GM12878 (cell line): ENCODE measurements at regions not wholly inside any gene's neighbourhood (a gene's known extent, or its start where the extent isn't known, plus 50 kb on each side); places are given as distances from the start of the nearest gene placed in this dataset.

ENCODE experiments used
- ATAC-seq: fragments of 200-7000 bp; cut with Tn5 transposase; 3 replicates; pipeline ENCODE4 v1.9.1; 2020; ENCODE audit warnings: mild to moderate bottlenecking, moderate library complexity
- BruUV-seq: library from RNA; stranded (reverse); fragments of 400-500 nt; replicated peaks from 2 replicates; lab custom pipeline; 2021; lab: Mats Ljungman, UMichigan
- CTCF ChIA-PET: fragments of 300-600 bp; sonication (Branson Sonifier 250); formaldehyde crosslinking; extraction: SDS; loops from one replicate; lab custom pipeline; 2021; ENCODE audit warnings: inconsistent platforms; lab: Yijun Ruan, JAX
- POLR2A ChIA-PET: fragments of 350-600 bp; formaldehyde crosslinking; extraction: SDS; loops from one replicate; lab custom pipeline; 2021; ENCODE audit warnings: inconsistent platforms; lab: Charles Lee
- RAD21 ChIA-PET: fragments of 300-600 bp; sonication (Branson Sonifier 250); formaldehyde crosslinking; loops from one replicate; lab custom pipeline; 2023; ENCODE audit warnings: antibody characterized with exemption; ENCODE audit not compliant: unreplicated experiment; lab: Charles Lee
- SMC1A ChIA-PET: fragments of 300-600 bp; sonication (Branson Sonifier 250); formaldehyde crosslinking; loops from one replicate; lab custom pipeline; 2023; ENCODE audit not compliant: unreplicated experiment, uncharacterized antibody; lab: Charles Lee
- DNase-seq: peaks from one replicate; pipeline ENCODE4 v3.0.0-alpha.2; 2011; ENCODE audit warnings: low read depth, low spot score
- FAIRE-seq: peaks from 3 replicates; lab custom pipeline; 2011; peaks lifted over from hg19 to GRCh38; lab: Jason Lieb, UNC
- H2AFZ ChIP-seq: 2 replicates; pipeline ENCODE4 v1.6.0; 2011; ENCODE audit warnings: low read depth, low read length, control low read depth; ENCODE audit not compliant: control insufficient read depth
- H3K27ac ChIP-seq: 2 replicates; pipeline ENCODE4 v1.5.1; 2011; ENCODE audit warnings: control low read depth; ENCODE audit not compliant: control insufficient read depth, insufficient read depth
- H3K27me3 ChIP-seq, 2 experiments: replicated peaks in 1 of 2; 2 replicates each; pipeline versions ENCODE4 v1.6.0 to v1.6.1; 2011; ENCODE audit warnings: low read length in 1 of 2; ENCODE audit not compliant: control insufficient read depth in 2 of 2, insufficient read depth in 2 of 2
- H3K36me3 ChIP-seq, 2 experiments: 2 replicates each; pipeline ENCODE4 v1.5.1; 2011; ENCODE audit warnings: low read length in 1 of 2; ENCODE audit not compliant: control insufficient read depth in 2 of 2, insufficient read depth in 2 of 2
- H3K4me1 ChIP-seq: 2 replicates; pipeline ENCODE4 v1.6.1; 2011; ENCODE audit warnings: mild to moderate bottlenecking, low read length, moderate library complexity, mixed read lengths; ENCODE audit not compliant: control insufficient read depth, insufficient read depth
- H3K4me2 ChIP-seq: 2 replicates; pipeline ENCODE4 v1.6.0; 2011; ENCODE audit warnings: control low read depth; ENCODE audit not compliant: control insufficient read depth, insufficient read depth
- H3K4me3 ChIP-seq: fragments of 200-600 bp; sonication (generic); 2 replicates; pipeline ENCODE4 v1.5.1; 2016
- H3K79me2 ChIP-seq: 2 replicates; pipeline ENCODE4 v1.6.0; 2011; ENCODE audit warnings: low read length; ENCODE audit not compliant: control insufficient read depth, insufficient read depth
- H3K9ac ChIP-seq: 2 replicates; pipeline ENCODE4 v1.8.0; 2011; ENCODE audit warnings: low read length, control low read depth, mixed read lengths; ENCODE audit not compliant: control insufficient read depth, insufficient read depth
- H3K9me3 ChIP-seq: replicated peaks from 3 replicates; pipeline ENCODE4 v1.5.1; 2011; ENCODE audit warnings: mild to moderate bottlenecking, low read length; ENCODE audit not compliant: control insufficient read depth, insufficient read depth
- H4K20me1 ChIP-seq: 2 replicates; pipeline ENCODE4 v1.6.0; 2011; ENCODE audit not compliant: control insufficient read depth, insufficient read depth
- CUX1 ChIP-seq: IDR thresholded peaks from 2 replicates; pipeline ENCODE4 v1.6.1; 2012; ENCODE audit warnings: improper control_type of control experiment, low read depth, low read length; ENCODE audit not compliant: insufficient replicate concordance
- POLR2AphosphoS5 ChIP-seq: IDR thresholded peaks from 2 replicates; pipeline ENCODE4 v1.6.1; 2011; ENCODE audit warnings: mild to moderate bottlenecking, low read length, inconsistent platforms
- SMAD1 ChIP-seq: fragments of 450-650 bp; IDR thresholded peaks from 2 replicates; pipeline ENCODE4 v1.6.1; 2018; ENCODE audit warnings: mild to moderate bottlenecking, low read depth; ENCODE audit not compliant: partially characterized antibody
- SP1 ChIP-seq: IDR thresholded peaks from one replicate; pipeline ENCODE4 v1.6.1; 2011; ENCODE audit warnings: low read depth, low read length
- WGBS: methylation state at CpG from one replicate; pipeline ENCODE4 v1.1.6; 2016; ENCODE audit warnings: low lambda C conversion rate; ENCODE audit not compliant: insufficient replicate concordance, insufficient coverage; ENCODE audit errors: missing lambda C conversion rate; 5-methylcytosine and 5-hydroxymethylcytosine counted together
- in situ Hi-C: fragments of 300-500 bp; cut with MboI; formaldehyde crosslinking; loops from 9 replicates; pipeline ENCODE4 v1.14.3; 2018; ENCODE audit warnings: mixed read lengths
- intact Hi-C: fragments of 100-400 bp; cut with micrococcal nuclease; formaldehyde crosslinking; loops from one replicate; pipeline ENCODE4 v1.14.2; 2022; ENCODE audit not compliant: unreplicated experiment
- TF ChIP-seq, protein P1 (sequence below): fragments of 450-650 bp; formaldehyde crosslinking; IDR thresholded peaks from 2 replicates; pipeline ENCODE4 v1.4.0; 2022; ENCODE audit warnings: mild to moderate bottlenecking, moderate library complexity
- TF ChIP-seq, protein P2 (sequence below): IDR thresholded peaks from 2 replicates; pipeline ENCODE4 v1.6.1; 2012; ENCODE audit warnings: low read depth, low read length, improper control_type of control experiment
- TF ChIP-seq, protein P3 (sequence below): fragments of 450-650 bp; conservative IDR thresholded peaks from 2 replicates; pipeline ENCODE4 v1.6.1; 2017; ENCODE audit warnings: mild to moderate bottlenecking, moderate library complexity

- TF ChIP-seq, protein P1, sequence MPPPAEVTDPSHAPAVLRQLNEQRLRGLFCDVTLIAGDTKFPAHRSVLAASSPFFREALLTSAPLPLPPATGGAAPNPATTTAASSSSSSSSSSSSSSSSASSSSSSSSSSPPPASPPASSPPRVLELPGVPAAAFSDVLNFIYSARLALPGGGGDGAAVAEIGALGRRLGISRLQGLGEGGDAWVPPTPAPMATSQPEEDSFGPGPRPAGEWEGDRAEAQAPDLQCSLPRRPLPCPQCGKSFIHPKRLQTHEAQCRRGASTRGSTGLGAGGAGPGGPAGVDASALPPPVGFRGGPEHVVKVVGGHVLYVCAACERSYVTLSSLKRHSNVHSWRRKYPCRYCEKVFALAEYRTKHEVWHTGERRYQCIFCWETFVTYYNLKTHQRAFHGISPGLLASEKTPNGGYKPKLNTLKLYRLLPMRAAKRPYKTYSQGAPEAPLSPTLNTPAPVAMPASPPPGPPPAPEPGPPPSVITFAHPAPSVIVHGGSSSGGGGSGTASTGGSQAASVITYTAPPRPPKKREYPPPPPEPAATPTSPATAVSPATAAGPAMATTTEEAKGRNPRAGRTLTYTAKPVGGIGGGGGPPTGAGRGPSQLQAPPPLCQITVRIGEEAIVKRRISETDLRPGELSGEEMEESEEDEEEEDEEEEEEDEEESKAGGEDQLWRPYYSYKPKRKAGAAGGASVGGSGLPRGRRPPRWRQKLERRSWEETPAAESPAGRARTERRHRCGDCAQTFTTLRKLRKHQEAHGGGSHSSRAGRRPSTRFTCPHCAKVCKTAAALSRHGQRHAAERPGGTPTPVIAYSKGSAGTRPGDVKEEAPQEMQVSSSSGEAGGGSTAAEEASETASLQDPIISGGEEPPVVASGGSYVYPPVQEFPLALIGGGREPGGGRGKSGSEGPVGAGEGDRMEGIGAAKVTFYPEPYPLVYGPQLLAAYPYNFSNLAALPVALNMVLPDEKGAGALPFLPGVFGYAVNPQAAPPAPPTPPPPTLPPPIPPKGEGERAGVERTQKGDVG: no peak
- TF ChIP-seq, protein P2, sequence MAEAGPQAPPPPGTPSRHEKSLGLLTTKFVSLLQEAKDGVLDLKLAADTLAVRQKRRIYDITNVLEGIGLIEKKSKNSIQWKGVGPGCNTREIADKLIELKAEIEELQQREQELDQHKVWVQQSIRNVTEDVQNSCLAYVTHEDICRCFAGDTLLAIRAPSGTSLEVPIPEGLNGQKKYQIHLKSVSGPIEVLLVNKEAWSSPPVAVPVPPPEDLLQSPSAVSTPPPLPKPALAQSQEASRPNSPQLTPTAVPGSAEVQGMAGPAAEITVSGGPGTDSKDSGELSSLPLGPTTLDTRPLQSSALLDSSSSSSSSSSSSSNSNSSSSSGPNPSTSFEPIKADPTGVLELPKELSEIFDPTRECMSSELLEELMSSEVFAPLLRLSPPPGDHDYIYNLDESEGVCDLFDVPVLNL: no peak
- no peak for TF ChIP-seq SP1
- TF ChIP-seq, all 136 proteins: peak for 0
Observed at GRCh38 chr4:154936873-154937272, 155.8 kb downstream of the RBM46 start (continued).

DNA sequence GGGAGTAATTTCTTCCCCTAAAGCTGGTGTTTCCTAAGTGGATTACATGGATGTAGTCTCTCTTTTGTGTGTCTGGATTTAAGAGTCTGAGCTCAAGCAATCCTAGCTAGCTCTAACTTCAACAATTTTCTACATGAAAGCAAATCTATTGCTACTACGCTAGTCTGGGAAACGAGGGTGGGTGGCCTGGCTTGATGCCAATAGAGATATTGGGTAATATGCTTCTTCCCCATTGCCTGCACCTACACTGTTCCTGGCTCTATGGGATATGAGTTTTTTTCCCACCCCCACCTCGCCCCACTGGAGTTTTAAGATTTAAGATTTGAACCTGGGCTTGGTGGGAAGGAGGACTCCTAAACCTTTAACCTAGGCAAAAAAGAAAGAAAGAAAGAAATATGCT is 158.8 kb downstream of the RBM46 start:
- FAIRE-seq: no peak
- SMC1A ChIA-PET: interaction anchor here (0.9 kb wide), 1 partner anchor 10 kb away, joined by 3 read pairs; no protein-coding TSS in a partner anchor
- H3K36me3 ChIP-seq: no peaks in the 10 kb centered on the region
- H3K9ac ChIP-seq: no peak overlapping the region
- CTCF ChIA-PET: no interaction called here
- no peak overlapping the region for H3K4me2 ChIP-seq
- no TSS peak for BruUV-seq
- RAD21 ChIA-PET: no interaction called here
- no peaks in the 10 kb centered on the region for H3K79me2 ChIP-seq
- no peaks in the 10 kb centered on the region for H4K20me1 ChIP-seq
- POLR2A ChIA-PET: interaction anchor here (0.6 kb wide), 1 partner anchor 9 kb away, joined by 5 read pairs; no protein-coding TSS in a partner anchor
- H3K9me3 ChIP-seq: no peaks in the 10 kb centered on the region
- H2AFZ ChIP-seq: no peak overlapping the region
- H3K27ac ChIP-seq: no peak overlapping the region
- 19% methylated on average over 3 of the region's 3 CpGs for WGBS
- H3K4me3 ChIP-seq: no peak overlapping the region
- H3K27me3 ChIP-seq: no peaks in the 10 kb centered on the region
- in situ Hi-C loops (no loop called here), intact Hi-C loops (no loop called here)
- DNase-seq: no peak
- no peak for ATAC-seq
- H3K4me1 ChIP-seq: no peaks in the 10 kb centered on the region
- TF ChIP-seq POLR2AphosphoS5 (no peak), CUX1 (no peak), SMAD1 (no peak)
- TF ChIP-seq, protein P3, sequence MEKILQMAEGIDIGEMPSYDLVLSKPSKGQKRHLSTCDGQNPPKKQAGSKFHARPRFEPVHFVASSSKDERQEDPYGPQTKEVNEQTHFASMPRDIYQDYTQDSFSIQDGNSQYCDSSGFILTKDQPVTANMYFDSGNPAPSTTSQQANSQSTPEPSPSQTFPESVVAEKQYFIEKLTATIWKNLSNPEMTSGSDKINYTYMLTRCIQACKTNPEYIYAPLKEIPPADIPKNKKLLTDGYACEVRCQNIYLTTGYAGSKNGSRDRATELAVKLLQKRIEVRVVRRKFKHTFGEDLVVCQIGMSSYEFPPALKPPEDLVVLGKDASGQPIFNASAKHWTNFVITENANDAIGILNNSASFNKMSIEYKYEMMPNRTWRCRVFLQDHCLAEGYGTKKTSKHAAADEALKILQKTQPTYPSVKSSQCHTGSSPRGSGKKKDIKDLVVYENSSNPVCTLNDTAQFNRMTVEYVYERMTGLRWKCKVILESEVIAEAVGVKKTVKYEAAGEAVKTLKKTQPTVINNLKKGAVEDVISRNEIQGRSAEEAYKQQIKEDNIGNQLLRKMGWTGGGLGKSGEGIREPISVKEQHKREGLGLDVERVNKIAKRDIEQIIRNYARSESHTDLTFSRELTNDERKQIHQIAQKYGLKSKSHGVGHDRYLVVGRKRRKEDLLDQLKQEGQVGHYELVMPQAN: no peak
